NCI-H345 treated with DMSO at 0.1 percent for 48 hours (cell line): ENCODE measurements at regions not wholly inside any gene's neighbourhood (a gene's known extent, or its start where the extent isn't known, plus 50 kb on each side); places are given as distances from the start of the nearest gene placed in this dataset.
"Not testable (repeated sequence)": the region's sequence is repeated elsewhere in the genome, so short reads cannot be mapped to it uniquely, and the experiment has no call there.

Experiments
- DNase-seq: peaks from one replicate; lab custom pipeline; 2025; ENCODE audit not compliant: unreplicated experiment; lab: John Stamatoyannopoulos, UW

DNA sequence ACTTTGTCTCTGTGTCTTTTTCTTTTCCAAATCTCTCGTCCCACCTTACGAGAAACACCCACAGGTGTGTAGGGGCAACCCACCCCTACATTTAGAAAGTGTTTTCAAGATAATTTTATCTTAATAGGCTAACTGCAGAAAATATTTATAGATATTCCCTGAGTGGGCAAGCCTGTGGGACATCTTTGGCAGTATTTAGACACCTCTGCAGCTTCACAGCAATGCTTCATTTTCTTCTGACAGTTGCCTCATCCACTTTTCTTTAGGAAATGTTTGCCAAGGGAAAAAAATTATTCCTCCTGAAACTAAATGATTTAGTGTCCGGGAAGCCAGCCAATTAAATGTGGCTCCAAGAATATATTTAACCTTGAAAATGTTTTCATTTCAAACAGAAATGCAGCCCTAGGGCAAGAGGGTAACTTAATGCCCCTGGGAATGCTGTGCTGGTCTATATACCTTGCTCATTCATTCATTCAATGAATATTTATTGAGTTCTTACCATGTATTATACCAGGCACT is 290.4 kb downstream of the ABCC12 start:
- DNase-seq = no peak

DNA sequence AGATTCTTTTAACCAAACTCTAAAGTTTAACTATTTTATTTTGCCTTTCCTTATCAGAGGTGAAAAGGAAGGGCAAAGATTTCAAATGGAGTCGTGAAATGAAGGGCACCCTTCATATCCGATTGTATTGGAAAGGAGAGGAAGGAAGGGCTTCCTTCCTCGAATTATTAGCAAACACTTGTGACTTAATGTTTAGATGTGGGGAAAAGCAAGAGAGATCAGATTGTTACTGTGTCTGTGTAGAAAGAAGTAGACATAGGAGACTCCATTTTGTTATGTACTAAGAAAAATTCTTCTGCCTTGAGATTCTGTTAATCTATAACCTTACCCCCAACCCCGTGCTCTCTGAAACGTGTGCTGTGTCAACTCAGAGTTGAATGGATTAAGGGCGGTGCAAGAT is 291.5 kb downstream of the ABCC12 start:
- DNase-seq = not testable (repeated sequence)

DNA sequence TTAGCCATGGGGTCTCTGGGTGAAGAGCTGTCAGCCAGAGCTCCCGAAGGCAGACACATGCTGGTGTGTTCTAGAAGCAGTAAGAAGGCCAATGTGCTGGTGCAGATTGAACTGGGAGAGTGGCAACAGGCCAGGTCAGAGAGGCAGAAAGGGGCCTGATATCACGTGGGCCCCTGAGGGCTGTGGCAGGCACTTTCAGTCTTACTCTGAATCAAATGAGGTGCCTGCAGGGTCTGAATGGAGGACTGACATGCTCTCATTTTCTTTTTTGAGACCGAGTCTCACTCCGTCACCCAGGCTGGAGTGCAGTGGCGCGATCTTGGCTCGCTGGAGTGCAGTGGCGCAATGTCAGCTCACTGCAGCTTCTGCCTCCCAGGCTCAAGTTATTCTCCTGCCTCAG is 293.8 kb downstream of the ABCC12 start:
- DNase-seq = no peak

DNA sequence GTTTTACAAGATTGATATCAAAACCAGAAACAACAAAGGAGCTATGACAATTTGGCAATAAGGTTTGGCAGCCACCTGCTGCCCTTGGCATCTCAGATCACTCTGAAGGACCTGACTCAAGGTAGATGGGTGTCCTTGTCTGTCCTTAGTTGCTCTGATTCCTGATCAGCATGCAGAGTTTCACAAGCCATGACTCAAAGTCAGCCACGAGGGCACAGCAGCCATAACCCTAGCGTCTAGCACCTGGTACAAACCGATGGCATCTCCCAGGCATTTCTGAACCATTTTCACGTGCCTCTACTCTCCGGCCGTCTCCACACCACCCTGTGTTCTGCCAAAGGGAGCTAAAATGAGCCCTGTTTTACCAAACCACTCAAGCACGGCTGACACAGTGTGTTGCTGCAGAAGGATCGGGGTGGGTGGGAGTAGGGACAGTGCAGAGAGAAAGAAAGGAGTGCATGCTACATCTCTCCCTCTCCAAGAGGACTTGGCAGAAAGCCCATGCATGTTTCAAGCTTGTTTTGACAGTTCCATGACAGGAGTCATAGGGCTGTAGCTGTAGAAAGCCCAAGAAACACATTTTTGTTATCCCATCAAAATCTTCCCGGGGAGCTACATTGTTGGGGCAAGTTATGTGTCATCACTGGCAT is 297.3 kb downstream of the ABCC12 start:
- no peak for DNase-seq

DNA sequence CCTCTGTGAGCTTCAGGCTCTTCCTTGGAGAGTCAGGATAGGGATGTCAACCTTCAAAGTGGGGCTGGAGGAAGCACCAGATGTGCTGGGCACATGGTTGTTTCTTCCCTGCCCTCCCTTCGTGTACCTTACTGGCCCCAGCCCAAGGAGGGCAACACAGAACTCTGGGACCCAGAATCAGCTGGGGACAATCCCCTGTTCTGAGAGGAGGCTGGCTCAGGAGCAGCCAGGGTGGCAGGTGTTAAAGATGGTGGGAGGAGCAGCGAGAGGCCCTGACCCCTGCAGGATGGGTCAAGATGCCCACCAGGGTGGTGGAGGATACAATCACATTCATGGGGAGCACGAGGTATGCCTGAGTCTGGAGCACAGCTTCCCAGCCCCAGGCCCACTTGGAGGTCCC is 300.4 kb downstream of the ABCC12 start:
- DNase-seq = no peak

DNA sequence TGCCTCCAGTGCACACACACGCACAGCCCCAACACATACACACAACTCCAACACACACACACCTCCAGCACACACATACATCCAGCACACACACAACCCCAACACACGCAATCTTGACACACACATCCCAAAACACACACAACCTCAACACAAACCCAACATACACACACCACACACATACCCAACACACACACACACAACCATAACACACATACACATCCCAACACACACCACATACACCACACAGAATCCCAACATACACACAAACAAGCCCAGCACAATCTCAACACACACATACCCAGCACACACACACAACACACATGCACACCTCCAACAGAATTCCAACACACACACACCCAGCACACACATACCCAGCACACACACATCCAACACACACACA is 301.1 kb downstream of the ABCC12 start:
- no peak for DNase-seq

DNA sequence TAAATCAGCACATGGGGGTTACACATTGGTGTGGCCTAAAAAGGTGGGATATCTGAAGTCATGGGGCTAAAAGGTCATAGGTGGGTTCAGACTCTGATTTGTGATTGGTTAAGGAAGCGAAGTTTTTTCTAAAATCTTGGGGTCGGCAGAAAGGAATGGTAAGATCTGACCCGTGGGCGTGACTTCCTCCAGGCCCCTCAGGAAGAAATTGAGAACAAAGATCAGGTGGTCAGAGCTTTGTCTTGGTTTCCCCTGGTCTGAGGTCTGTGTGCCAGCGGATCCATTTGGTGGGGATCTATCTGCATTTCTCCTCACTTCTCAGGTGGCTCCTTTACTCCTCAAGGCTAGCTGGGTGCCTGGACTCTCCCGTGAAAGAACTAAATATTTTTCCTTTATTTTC is 302.8 kb downstream of the ABCC12 start:
- no peak for DNase-seq

DNA sequence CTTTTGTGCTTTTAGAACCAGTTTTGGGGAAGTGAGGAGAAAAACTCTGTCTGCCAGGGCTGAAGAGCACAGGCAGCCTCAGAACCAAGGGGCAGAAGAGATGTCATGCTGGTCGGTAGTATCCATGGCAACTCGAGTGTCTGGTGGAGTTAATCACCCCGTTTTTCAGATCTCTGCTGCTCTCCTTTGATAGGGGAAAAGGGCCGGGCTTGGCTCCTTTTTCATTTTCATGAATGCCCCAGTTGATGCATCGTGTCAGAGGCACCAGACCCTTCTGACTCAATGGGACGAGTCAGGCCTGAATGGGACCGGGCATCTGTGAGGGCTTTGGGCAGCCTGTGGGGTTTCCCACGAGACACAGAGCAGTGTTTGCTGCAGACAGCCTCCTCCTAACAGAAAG is 304.6 kb downstream of the ABCC12 start:
- no peak for DNase-seq

DNA sequence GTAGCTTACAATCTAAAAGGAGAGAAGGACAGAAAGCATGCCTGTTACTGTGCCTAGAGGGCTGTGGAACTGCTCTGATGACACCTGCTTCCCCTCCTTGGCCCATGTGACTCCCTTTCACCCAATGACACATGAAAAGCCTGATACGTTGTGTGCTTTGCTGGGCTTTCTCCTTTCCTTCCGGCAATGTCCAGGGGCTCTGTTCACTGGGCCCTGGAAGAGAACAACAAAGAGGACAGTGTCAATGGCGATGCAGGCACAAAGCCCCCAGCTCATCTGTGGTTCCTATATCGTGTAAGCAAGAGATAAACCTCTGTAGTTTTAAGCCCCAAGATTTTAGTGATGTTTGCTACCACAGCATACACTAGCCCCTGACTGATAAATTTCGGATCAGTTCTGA is 306.1 kb downstream of the ABCC12 start:
- DNase-seq = no peak

DNA sequence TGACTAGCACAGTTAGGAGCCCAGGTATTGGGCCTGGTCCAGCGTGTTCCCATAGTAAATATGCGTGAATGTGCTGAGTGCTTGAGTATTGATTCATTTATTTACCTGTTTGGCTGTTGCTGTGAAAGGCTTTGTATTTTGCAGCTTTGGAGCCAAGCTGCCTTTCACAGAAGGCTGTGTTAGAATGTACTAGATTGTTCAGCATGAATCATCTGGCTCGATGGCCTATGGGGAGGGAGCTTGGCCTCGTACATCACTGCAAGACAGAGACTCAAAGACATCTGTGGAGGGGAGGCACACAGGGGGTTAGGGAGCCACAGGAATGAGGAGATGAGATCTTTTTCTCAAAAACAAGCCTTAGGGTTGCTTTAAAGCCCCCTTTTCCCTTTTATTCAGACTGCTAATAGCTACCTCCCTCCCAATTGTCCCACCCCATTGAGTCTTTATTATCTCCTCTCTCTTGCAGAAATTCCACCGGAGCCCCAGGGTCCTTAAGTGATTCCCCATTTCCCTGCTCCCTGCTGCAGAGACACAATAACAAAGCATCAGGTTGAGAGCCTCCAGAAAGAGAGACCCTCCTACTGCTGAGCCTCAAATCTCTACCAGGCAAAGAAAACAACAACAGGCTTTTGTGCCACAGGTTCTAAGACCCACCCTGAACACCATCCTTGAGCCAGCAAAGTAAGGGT is 307.2 kb downstream of the ABCC12 start:
- no peak for DNase-seq

DNA sequence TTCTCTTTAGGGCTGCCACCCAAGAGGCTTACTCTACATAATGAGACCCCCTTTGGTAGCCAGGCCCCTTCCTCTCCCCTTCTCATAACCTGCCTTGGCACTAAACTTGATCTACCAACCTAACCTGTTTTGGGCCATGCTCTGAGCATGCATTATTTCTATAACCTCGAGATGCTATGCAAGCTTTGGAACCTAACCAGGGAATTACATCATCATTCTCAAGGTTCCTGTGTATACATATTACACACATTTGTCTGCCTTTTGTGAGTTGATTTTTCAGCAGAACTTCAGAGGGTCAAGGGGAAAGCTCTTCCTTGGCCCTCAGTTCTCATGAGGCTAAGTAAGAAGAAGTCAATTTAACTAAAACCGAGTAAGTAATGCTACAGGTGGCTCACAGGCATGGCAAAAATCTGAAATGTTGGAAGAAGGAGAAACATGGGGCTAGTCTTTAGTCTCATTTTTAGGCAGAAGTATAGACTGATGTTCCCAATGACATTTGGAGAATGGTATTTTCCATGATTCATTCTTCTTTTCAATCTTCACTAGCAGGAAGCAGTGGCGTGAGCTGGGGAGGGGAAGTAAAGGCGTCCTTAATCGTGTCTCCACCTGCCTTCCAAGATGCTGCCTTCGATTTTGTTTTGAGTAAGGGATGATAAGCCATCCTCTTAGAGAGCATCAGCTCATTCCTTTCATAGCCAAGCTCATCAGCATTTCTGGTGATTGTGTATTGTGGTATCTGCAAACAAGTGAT is 308.4 kb downstream of the ABCC12 start:
- DNase-seq = no peak

DNA sequence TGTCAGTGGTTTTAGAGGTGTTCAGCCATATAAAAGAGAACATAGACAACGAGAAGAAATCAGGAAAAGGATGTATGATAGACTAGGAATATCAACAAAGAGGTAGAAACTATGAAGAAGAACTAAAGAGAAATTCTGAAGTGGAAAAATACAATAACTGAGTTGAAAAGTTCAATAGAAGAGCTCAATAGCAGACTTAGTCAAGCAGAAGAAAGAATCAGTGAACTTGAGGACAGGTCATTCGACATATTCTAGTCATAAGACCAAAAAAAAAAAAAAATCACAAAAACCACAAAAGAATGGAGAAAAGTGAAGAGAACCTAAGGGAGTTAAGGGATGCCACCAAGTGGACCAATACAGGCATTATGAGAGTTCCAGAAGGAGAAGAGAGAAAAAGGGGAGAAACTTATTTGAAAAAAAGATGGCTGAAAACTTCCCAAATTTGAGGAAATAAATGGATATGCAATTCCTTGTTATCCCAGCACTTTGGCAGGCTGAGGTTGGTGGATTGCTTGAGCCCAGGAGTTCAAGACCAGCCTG is 321.2 kb downstream of the ABCC12 start:
- no peak for DNase-seq

DNA sequence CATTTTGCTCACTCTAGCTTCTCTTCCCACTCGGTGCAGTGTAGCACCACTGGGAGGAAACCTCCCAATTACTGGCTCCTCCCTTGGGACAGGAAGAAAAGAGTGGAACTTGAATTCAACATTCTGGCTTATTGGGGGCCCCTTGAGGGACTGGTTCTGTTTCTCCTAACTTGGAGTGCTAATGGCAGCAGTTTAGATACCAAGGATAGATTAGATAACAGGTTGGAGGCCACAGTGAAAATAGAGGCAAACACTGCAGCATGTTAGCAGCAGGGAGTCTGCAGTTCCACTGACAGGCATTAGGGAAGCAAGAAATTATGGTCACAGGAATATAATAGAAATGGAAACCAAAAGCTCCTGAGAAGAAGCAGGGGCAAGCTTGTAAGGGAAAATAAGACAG is 322.0 kb downstream of the ABCC12 start:
- DNase-seq = no peak

DNA sequence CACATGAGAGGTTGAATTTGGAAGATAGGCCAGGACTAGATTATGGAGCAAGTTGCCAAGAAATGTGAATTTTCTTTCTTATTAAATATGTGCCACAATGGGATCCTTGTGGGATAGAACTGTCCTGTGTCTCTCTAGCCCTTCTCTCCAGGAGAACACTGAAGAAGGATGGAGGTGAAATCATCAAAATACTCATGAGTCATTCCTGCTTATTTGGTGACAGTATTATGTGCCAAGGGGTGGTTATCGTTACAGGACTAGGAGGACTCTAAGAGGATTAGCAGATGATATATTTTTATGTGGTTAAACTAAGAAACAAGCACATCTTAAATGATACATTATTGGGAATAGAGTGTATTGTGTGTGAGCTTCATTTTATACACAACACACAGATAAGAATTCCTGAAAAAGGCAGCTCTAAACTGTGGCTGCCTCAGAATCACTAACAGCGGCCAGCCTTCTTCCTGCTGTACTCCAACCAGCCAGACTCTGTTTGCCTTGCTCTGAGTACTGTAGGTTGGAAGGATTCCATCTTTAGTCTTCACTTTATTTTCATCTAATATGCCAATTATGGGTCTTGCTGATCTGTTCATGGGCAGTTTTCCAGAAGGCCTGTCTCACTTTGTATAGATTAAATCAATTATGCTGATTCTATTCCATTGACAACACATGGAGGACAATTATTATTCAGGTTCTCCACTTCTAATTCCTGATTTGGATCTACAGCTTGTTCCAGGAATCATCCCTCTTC is 325.8 kb downstream of the ABCC12 start:
- no peak for DNase-seq

DNA sequence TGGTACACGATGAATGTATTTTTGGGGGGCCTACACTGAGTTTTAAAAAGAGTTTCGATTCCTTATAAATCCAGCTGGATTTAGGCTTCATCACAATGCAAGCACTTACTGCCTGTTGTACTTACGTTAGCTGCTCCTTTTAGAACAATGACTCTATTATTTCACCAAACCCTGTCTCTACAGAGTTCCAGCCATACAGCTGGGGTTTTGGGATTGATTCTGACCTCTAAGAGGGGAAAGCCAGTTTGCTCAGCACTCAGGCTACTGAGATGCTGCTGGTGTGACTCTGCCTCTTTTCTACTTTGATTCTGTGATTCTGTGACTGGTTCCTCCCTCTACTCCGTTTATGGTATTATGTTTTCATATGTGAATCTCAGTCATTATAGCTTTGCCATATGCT is 329.7 kb downstream of the ABCC12 start:
- no peak for DNase-seq

DNA sequence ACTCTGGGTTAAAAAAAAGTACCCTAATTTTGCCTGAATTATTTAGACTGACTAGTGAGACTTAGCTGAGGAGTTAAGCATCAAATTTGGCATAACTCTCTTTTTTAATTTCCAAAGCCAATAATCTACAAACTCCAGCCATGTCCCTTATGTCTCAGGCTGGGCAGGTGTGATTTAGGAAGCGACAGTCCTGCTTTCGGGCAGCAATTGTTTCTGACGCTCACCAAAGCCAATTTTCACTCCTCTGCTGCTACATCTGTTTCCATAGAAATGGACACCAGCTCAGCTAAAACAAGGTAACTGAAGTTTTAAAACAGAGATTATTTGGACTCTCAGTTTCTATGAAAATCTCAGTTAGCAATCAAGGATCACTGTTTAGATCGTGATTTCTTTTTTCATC is 338.7 kb downstream of the ABCC12 start:
- no peak for DNase-seq

DNA sequence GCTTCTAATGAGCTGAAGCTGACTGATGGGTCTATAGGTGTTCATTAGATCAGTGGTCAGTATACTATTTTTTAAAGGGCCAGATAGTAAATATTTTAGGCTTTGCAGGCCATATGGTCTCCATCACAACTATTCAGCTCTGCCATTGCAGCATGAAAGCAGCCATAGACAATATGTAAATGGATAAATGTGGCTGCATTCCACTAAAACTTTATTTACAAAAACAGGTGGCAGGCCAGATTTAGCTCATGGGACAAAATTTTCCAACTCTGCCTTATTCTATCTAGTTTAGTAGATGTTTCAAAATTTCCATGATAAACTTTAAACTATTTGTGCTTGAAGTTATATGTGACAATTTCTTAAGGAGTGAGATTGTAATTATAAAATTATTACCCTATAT is 339.3 kb downstream of the ABCC12 start:
- DNase-seq = no peak

DNA sequence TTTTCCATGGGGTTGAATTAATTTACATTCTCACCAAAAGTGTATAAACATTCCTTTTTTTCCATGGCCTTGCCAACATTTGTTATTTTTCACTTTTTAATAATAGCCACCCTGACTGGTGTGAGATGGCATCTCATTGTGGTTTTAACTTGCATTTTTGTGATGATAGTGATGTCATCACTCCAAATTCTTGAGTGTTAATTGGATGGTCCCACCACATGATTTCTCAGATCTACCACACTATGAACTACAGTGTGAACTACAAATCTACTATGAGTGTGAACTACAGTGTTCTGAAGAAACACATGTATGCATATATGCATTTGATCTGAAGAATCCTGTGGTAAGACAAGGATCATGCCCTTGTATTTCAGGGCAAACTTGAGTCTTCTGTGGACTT is 340.1 kb downstream of the ABCC12 start:
- no peak for DNase-seq

DNA sequence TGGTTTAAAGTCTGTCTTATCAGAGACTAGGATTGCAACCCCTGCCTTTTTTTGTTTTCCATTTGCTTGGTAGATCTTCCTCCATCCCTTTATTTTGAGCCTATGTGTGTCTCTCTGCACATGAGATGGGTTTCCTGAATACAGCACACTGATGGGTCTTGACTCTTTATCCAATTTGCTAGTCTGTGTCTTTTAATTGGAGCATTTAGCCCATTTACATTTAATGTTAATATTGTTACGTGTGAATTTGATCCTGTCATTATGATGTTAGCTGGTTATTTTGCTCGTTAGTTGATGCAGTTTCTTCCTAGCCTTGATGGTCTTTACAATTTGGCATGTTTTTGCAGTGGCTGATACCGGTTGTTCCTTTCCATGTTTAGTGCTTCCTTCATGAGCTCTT is 344.0 kb downstream of the ABCC12 start:
- not testable (repeated sequence) for DNase-seq

DNA sequence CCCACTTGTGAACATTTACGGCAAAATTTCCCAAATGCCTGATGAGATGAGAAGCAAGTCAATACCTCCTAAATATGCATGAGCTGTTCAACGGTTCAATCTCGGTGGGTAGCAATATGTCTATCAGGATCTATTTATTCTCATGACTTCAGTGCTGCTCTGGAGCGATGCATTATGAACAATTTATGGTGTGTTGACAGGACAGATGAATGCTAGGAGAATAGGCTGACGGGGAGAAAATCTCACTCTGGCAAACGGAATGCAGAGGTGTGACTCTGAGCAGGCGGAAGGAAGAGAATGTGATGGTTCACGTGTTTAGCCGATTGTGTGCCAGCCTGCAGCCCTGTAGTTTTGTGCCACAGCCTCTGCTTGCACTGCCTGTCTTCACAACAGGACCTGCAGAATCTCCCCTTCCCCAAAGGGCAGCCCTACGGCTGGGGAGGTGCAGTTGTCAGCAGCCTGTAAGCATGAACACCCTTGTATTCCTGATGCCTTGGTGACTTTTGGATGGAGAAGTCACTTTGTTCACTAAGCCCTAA is 345.2 kb downstream of the PHKB start:
- no peak for DNase-seq

DNA sequence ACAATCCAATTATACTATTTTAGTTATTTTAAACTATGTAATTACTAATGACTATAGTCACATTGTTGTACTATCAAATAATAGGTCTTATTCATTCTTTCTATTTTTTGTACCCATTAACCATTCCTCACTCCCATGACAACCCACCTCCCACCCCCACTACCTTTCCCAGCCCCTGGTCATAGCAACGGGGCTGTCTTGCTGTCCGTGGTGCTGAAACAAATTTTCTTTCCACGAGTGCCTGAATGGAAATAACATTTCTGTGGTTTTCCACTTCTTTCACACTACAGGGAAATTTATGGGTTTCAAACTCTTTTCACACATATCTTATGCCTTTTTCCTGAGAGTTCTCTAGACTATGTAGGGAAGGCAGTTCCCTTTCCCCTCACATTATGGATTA is 326.6 kb downstream of the PHKB start:
- no peak for DNase-seq
